Endothelial cell of umbilical vein (primary cell): ENCODE measurements at regions not wholly inside any gene's neighbourhood (a gene's known extent, or its start where the extent isn't known, plus 50 kb on each side); places are given as distances from the start of the nearest gene placed in this dataset.

Experiments used
- BruUV-seq: library from RNA; stranded (reverse); fragments of 400-500 nt; replicated peaks from 2 replicates; lab custom pipeline; 2021; lab: Mats Ljungman, UMichigan
- CTCF ChIA-PET: fragments of 300-600, 350-600 bp; sonication (Branson Sonifier 250); formaldehyde crosslinking; loops from one replicate; lab custom pipeline; 2021; ENCODE audit warnings: antibody characterized with exemption, inconsistent platforms; lab: Charles Lee
- POLR2A ChIA-PET: fragments of 300-600, 350-600 bp; sonication (Branson Sonifier 250); formaldehyde crosslinking; loops from one replicate; lab custom pipeline; 2021; ENCODE audit warnings: antibody characterized with exemption, inconsistent platforms; lab: Charles Lee
- DNase-seq: peaks from one replicate; pipeline ENCODE4 v3.0.0-alpha.2; 2011; ENCODE audit warnings: low read depth, low spot score
- FAIRE-seq: peaks from 2 replicates; lab custom pipeline; 2011; peaks lifted over from hg19 to GRCh38; lab: Jason Lieb, UNC
- H2AFZ ChIP-seq: 2 replicates; pipeline ENCODE4 v1.6.0; 2012; ENCODE audit warnings: low read depth, low read length, control low read depth, inconsistent platforms
- H3K27ac ChIP-seq: 2 replicates; pipeline ENCODE4 v1.5.1; 2011; ENCODE audit warnings: low read depth, mild to moderate bottlenecking, control low read depth, low read length, moderate library complexity; ENCODE audit not compliant: insufficient read depth
- H3K27me3 ChIP-seq, 2 experiments: 2 replicates each; pipeline versions ENCODE4 v1.6.0 to v1.6.1; 2011; ENCODE audit warnings: low read length in 2 of 2, mixed read lengths in 1 of 2; ENCODE audit not compliant: control insufficient read depth in 2 of 2, insufficient read depth in 2 of 2
- H3K36me3 ChIP-seq, 2 experiments: 2 replicates in 1 of 2; 3 replicates in 1 of 2; pipeline ENCODE4 v1.5.1; 2011; ENCODE audit warnings: low read length in 2 of 2, mild to moderate bottlenecking in 1 of 2, moderate library complexity in 1 of 2; ENCODE audit not compliant: control insufficient read depth in 2 of 2, insufficient read depth in 2 of 2; ENCODE audit errors: extremely low read depth in 1 of 2
- H3K4me1 ChIP-seq: 3 replicates; pipeline ENCODE4 v1.5.1; 2011; ENCODE audit warnings: mild to moderate bottlenecking, low read length; ENCODE audit not compliant: control insufficient read depth, insufficient read depth; ENCODE audit errors: extremely low read depth
- H3K4me2 ChIP-seq: 2 replicates; pipeline ENCODE4 v1.6.1; 2011; ENCODE audit warnings: low read length, control low read depth, mixed read lengths; ENCODE audit not compliant: insufficient read depth
- H3K4me3 ChIP-seq, 3 experiments: fragments of 200-600 bp in 1 of 3; sonication (generic), shearing (Covaris generic) in 1 of 3; replicated peaks in 1 of 3; 2 replicates each; pipeline ENCODE4 v1.5.1; 2011 to 2016; ENCODE audit warnings: control low read depth in 3 of 3, low read length in 3 of 3, mild to moderate bottlenecking in 2 of 3, inconsistent platforms in 1 of 3, low read depth in 1 of 3, moderate library complexity in 1 of 3; ENCODE audit not compliant: insufficient read depth in 1 of 3
- H3K79me2 ChIP-seq: 2 replicates; pipeline ENCODE4 v1.6.0; 2012; ENCODE audit warnings: low read length, inconsistent platforms; ENCODE audit not compliant: control insufficient read depth, insufficient read depth
- H3K9ac ChIP-seq: replicated peaks from 2 replicates; pipeline ENCODE3; 2011; ENCODE audit warnings: low read length, control low read depth; ENCODE audit not compliant: insufficient read depth; ENCODE audit errors: extremely low read depth
- H3K9me1 ChIP-seq: replicated peaks from 3 replicates; pipeline ENCODE4 v1.6.0; 2011; ENCODE audit warnings: mild to moderate bottlenecking, low read length; ENCODE audit not compliant: control insufficient read depth, insufficient read depth; ENCODE audit errors: extremely low read depth
- H3K9me3 ChIP-seq: replicated peaks from 2 replicates; pipeline ENCODE4 v1.5.1; 2012; ENCODE audit warnings: low read length, inconsistent platforms; ENCODE audit not compliant: control insufficient read depth, insufficient read depth
- H4K20me1 ChIP-seq: replicated peaks from 2 replicates; pipeline ENCODE3; 2011; ENCODE audit warnings: mild to moderate bottlenecking, low read length; ENCODE audit not compliant: control insufficient read depth, insufficient read depth; ENCODE audit errors: extremely low read depth
- CTCF ChIP-seq, 2 donors: IDR thresholded peaks; 1 replicate in 1 of 2; 2 replicates in 1 of 2; pipeline ENCODE4 v1.5.1; 2011; ENCODE audit warnings: low read length in 2 of 2, mild to moderate bottlenecking in 2 of 2, moderate library complexity in 2 of 2, control low read depth in 1 of 2, inconsistent platforms in 1 of 2, low read depth in 1 of 2; ENCODE audit not compliant: insufficient read depth in 1 of 2; ENCODE audit errors: extremely low read depth in 1 of 2
- FOS ChIP-seq: IDR thresholded peaks from 2 replicates; pipeline ENCODE4 v1.6.1; 2011; ENCODE audit warnings: mild to moderate bottlenecking, low read length, moderate library complexity, borderline replicate concordance; ENCODE audit not compliant: insufficient read depth
- GATA2 ChIP-seq: IDR thresholded peaks from 2 replicates; pipeline ENCODE4 v1.7.0; 2011; ENCODE audit warnings: low read depth, mild to moderate bottlenecking, moderate library complexity, mixed read lengths, low read length; ENCODE audit not compliant: insufficient read length, insufficient read depth
- JUN ChIP-seq: IDR thresholded peaks from 2 replicates; pipeline ENCODE4 v1.6.1; 2011; ENCODE audit warnings: borderline replicate concordance, low read depth; ENCODE audit not compliant: insufficient read length, insufficient read depth
- MAX ChIP-seq: IDR thresholded peaks from 2 replicates; pipeline ENCODE4 v1.6.1; 2011; ENCODE audit not compliant: insufficient read depth, insufficient read length
- dilution Hi-C: fragments of 300-500 bp; cut with MboI; formaldehyde crosslinking; loops from one replicate; pipeline ENCODE4 v1.15.0; 2019; ENCODE audit warnings: low sequenced_read_pairs; ENCODE audit not compliant: extremely low pct_ligation_motif_present
- intact Hi-C: fragments of 100-400 bp; cut with micrococcal nuclease; formaldehyde crosslinking; loops from one replicate; pipeline ENCODE4 v1.10.0; 2022

DNA sequence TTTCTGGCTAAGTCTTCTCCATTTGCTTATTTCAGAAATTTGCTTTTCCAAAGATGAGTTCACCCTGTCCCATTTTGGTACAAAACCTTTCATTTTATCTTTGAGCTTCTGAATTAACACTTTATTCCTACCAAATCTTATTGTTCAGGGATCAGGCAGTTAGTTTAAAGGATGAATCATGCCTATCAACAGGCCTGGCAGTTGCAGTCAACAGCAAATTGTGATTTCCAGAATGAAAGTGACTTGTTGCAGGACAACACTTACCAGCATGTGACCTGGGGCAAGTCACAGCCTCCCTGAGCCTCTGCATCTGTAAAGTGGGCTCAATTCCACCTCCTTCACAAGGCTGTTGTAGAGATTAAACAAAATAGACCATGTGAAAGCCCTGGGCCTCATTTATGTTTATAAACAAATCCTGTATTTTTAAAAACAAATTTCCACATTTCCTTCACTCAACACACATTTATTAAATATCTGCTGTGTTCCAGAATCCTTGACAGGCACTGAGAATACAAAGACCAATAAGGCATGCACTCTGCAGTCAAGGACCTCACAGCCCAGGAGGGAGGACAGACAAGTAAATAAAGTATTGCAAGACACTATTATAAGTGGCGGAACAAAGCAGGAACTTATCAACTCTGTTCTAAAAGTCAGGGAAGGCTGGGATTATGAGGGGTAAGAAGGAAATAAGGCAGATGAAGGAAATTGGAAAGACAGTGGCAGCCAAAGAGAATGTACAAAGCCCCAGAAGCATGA is 359.1 kb upstream of the IL12A start:
- DNase-seq (no peak), FAIRE-seq (no peak)
- CTCF ChIA-PET, result interaction anchor here (1.3 kb wide), 1 partner anchor 9 kb away, joined by 3 read pairs; no protein-coding TSS in a partner anchor
- intact Hi-C loops, result no loop called here
- Histone ChIP-seq H3K9me3 (no peaks in the 10 kb centered on the region), H4K20me1 (no peaks in the 10 kb centered on the region), H3K9me1 (no peaks in the 10 kb centered on the region), H3K4me2 (no peak overlapping the region), H3K27ac (no peak overlapping the region), H3K79me2 (no peaks in the 10 kb centered on the region), H3K36me3 (no peaks in the 10 kb centered on the region), H3K4me1 (no peaks in the 10 kb centered on the region), H2AFZ (no peak overlapping the region), H3K4me3 (no peak overlapping the region), H3K9ac (no peak overlapping the region), H3K27me3 (no peaks in the 10 kb centered on the region)
- BruUV-seq, result no TSS peak
- no peak for TF ChIP-seq MAX
- TF ChIP-seq FOS, result no peak
- TF ChIP-seq GATA2, result no peak
- TF ChIP-seq JUN, result no peak
- no peak for TF ChIP-seq CTCF (IDR thresholded peaks at IDR 0.05; ENCODE audit: extremely low read depth in 1 of 2, insufficient read depth in 1 of 2, low read depth in 1 of 2, low read length in 2 of 2)
- dilution Hi-C loops, result no loop called here
- POLR2A ChIA-PET, result no interaction called here
